ENCODE measurements at regions not wholly inside any gene's neighbourhood (a gene's known extent, or its start where the extent isn't known, plus 50 kb on each side); places are given as distances from the start of the nearest gene placed in this dataset.

DNA sequence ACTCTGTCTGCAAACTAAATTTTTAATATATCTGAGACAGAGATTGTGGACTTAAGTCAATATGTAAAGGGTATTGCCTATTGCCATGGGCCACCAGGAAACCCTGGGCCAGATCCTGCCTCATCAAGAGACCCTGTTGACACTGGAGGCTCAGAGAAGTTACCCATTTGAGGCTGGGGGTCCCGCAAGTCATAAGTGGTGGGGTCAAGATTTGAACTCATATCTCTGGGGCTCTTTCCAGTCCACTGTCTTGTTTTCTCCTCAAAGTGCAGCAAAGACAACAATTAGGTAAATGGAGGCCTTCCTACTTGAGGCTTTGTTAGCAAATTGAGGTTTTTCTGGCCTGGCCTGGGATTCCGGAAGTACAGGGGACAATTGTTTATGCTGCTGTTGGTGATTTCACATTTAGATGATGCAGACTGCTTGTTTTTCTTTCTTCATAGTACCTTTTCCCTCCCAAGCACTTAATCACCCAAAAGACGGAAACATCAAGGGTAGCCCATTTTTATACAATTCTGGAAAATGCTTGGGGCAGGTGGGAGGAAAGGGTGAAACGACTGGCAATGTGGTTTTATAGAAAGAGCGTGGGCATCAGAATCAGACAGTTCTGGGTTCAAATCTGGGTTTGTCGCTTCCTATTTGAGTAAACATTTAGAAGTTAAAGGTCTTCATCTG, 160.0 kb downstream of the SMIM20 start:
- no peak for DNase-seq (ENCODE audit: low spot score)

DNA sequence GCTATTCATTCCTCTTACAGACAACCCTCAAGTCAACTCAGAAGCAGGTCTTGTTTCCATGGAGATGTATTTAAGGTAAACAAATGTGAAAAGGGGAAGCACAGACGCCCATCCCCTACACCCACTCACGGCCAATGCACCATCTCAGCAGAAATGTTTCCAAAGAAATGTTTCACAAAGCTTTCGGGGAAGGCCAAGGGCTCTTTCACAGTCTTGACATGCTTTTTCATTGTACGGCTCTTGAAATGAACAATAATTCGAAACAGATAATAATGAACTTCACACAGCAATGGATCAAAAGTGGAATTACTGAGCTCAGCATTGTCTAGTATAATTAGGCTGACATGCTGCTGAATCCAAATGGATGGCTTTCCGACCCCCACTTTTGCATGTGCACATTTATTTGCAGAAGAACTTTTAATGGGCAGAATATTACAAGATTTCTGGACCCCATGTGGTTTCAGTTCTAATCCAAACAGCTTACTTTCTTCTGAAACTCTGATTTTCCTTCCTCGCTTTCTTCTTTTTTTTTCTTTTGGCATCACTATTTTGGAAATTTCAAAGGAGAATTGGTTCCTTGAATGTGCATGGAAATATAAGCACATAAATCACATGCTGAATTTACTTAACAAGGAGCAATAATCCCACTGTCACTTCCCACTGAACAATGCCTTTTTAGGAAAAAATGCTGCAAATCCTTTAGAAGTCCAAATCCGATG, 160.9 kb downstream of the SMIM20 start:
- no peak for DNase-seq (ENCODE audit: low spot score)

DNA sequence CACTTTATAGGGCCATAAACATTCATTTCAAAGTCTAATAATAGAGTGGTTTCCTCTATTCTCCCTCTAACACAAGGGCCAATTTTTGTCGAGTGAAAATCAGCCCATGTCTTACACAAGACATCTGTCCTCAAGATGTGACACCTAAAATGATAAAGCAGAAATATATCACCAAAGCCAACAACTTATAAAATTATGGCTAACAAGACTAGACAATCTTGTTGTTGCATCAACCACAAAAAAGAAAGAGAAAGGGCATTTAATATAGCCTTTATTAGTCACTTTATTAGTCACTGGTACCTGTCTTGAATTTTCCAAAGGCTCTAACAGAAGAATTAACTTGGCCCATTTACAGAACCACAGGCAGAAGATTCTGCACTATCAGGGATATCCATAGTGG, 161.6 kb downstream of the SMIM20 start:
- DNase-seq (ENCODE audit: low spot score) = no peak

DNA sequence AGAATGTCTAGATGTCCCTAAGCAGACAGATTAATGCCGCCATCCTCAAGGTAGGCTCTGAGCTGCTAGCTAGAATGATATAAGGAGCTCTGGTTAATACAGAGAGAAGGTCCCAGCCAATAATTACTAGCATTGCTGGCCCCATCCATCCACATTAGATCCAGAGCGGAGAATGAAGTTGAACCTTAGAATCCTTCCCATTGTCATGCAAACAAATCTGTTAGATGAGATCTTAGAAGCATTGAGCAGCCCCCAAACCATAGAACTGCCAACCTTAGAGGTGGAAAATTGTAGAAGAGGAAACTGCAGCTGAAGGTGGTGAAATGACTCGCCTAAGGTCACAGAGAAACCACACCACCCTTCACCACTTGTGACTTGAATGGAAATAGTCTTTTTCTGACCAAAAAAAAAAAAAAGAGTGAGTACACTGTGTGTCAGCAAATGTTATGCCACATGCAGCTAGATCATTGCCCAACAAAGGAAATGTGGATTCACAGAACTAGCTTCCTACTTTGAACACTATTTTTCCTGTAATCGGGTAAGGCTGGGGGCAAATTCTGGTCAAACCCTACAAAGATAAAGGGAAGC, 162.1 kb downstream of the SMIM20 start:
- DNase-seq (ENCODE audit: low spot score) = no peak

DNA sequence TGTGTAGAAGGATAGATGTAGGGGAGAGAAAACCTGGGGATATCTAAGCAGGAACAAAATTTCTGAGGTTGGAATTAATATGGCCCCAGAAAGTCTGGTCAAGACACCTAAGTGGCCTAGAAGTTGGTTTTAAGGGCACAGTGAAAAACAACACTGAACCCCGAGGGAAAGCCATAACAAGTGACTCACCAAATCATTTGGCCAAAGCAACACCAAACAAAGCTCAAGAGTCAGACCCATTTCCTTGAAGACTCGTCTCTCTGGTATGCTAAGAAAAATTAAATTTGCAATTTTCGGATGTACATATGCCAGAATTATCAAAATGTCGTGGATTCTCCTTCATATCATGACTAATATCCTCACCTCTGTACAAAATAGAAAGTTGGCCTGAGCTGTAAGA, 162.9 kb downstream of the SMIM20 start:
- DNase-seq (ENCODE audit: low spot score) = no peak

DNA sequence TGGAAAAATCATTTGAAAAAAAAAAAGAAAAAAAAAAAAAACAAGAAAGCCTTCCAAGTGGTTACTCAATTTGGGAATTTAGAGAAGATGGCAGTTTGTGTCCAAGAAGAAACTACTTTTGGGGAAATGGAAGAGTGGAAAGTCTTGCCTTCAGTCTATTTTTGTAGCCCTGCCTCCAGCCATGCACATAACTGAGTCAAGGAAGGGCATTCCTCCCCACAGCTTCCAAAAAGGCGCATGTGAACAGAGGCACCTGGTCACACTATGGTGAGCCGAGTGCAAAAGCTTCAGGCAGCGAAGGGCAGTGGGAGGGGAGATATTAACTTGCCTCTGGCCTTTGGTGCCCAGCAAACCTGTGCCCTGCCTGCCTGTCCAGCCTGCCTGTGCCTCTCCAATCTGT, 163.7 kb downstream of the SMIM20 start:
- DNase-seq (ENCODE audit: low spot score) = no peak

DNA sequence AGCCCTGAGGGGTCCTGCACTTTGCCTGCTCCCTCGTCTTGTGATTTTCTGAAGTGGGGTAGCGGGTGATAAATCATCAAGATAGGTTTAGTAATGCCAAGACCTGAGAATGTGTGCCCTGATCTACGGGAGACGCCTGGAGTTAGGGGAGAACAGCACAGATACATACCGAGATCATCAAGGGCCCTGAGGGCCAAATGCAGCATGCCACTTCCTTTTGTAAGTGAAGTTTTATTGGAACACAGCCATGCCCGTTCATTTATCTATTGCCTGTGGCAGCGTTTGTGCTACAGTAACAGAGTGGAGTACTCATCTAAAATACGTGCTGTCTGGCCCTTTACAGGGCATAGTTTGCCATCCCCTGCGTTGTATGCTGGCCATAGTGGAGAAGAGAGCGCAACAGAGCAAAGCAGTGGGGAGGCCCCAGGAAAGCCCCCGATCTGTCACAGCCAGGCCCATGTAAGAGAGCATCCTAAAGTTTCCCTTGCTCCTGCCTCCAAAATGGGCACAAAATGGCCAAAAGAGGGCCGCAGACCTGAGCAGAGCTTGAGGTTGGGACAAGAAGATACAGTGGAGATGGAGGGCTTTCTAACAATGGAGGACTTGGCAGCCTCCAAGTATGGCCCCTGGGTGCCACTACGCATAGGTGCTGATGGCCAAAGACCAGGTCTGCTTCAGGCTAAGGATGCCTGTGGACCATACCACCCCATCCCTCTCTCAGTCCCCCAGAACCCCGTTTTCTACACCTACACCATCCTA, 167.0 kb downstream of the SMIM20 start:
- no peak for DNase-seq (ENCODE audit: low spot score)

DNA sequence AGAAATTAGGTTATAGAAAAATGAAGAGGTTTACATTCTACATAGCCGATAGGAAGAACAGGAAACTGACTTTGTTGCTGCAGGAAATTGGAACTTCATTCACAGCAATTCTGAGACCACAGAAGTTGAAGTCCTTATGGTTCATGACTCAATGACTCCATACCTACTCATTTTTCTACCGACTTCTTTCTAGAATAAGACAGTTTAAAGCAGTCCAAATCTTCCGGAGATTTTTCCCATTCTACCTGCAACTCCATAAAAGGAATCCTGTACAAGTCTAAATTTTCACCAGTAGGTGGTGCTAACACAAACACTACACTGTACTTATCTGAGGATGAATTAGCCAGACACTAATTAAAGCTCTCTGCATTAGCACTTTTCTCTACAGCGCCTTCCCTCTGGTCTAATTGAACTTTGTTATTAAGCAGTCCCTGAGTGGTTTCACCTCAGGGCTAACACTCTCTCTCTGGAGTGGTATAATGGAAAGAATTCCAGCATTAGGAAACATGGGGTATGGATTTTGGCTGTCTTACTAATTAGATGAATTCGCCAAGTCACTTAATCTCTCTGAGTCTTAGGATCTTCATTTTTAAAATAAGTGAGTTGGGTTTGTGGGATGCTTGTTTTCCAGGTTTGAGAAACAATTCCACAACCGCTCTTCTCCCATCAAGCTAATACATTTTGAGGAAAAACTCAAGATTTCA, 167.9 kb downstream of the SMIM20 start:
- DNase-seq (ENCODE audit: low spot score) = peak; percentile 59

DNA sequence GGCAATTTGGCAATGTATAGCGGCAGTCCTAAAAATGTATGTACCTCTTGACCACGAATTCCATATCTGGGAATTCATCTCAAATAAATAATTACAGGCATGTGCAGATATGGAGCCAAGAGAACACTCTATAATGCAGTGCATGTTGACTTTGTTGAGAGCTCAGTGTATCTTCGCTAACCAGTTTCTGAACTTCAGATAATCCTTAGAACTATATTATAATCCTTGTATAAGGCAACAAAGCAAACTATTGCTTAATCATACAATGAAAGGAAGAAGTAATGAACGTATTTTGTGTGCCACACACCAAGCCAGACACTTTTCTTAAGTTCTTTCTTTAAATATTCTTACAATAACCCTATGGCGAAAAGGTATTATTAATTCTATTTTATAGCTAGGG, 168.5 kb downstream of the SMIM20 start:
- no peak for DNase-seq (ENCODE audit: low spot score)

DNA sequence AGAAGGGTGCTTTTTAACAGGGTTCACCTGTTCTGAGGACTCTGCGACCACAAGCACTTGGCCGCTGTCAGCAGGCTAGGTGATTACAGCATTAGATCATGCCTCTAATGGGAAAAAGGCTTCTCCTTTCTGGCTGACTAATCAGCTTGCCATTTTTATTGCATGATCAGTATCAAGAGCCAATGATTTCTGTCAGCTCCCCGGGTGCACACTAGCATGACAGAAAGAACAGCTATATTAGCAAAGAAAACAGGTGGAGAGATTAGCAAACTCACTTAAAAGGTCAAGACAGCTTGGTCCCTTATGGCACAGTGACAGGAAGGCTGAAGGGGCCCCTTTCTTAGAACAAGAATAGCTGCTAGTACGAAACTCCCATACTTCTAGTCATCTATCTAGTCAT, 170.0 kb downstream of the SMIM20 start:
- DNase-seq (ENCODE audit: low spot score) = peak; percentile 83

DNA sequence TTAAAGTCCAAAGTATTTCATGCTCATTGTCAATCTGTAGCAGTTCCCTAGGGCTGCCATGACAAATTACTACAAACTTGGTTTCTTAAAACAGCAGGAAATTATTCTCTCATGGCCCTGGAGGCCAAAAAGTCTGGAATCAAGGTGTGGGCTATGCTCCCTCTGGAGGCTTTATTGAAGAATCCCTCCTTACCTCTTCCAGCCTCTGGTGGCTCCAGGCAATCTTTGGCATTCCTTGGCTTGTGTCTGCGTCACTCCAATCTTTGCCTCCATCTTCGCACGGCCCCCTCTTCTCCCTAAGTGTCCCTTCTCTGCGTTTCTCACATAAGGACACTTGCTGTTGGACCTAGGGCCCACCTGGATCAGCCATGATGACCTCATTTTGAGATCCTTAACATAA, 170.4 kb downstream of the SMIM20 start:
- no peak for DNase-seq (ENCODE audit: low spot score)

DNA sequence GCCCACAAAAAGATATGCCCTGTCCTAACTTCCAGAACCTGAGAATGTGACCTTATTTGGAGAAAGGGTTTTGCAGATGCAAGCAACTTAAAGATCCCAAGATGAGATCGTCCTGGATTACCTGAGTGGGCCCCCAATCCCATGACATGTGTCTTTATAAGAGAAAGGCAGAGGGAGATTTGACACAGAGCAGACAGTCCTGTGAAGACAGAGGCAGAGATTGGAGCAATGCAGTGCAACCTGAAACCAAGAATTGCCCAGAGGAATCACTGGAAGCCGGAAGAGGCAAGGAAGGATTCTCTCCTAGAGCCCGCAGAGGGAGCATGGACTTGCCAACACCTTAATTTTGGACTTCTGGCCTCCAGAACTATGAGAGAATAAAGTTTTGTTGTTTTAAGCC, 171.5 kb downstream of the SMIM20 start:
- no peak for DNase-seq (ENCODE audit: low spot score)

DNA sequence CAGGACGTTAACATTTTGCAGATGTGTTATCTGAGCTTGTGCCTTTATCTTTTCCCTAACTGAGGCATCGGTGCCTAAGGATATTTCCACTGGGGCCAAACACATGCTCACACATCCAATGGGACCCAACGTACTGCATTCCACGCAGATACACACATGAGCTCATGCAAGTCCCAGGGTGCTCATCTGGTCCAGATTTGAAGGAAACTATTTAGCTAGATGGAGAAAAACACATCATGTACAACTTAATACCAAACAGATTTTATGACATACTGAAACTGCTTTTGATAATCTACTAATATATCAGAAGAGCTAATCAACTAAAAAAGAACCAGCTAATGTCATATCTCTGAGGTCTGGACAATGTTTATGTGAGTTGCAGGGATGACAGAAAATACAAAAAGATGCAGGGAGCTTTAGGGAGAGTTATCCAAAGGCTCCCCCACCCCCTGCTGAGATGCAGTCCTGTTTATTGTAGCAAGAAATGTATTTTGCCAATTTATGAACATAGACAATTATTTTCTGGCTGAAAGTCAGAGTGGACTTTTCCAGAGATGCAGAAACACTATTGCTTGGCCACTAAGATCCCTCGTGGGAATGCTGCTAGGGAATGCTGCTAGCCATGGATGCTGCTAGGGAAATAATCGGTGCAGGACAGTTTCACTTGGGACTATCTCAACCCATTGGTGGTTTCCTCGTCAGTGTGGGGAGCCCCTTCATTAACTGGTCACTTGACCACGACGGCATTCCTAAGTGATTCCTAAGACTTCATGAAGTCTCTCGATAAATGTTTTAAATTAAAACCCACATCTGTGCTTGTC, 172.8 kb downstream of the SMIM20 start:
- DNase-seq (ENCODE audit: low spot score) = no peak

DNA sequence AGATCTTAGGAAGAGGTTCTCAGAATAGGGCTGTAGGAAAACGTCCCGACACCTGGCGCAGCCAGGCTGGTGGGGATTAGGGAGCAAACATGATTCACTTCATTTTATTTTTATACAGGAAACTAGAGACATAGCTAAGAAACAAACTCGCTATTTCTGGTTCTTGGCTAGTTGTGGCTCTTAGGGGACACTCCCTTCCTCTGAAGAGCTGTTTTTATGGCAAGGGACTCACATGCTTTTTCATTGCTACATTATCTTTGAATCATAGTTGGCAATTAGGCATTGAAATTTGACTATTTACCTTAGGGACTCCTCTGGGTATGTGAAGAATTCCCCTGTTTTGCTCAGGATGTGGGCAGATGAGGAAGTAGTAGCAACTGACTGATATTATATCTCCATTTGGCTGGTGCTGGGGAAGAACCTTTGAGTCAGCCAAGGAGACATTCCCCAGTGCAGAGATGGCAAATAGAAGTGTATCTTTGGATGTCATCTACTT, 174.5 kb downstream of the SMIM20 start:
- peak; percentile 52 for DNase-seq (ENCODE audit: low spot score)

DNA sequence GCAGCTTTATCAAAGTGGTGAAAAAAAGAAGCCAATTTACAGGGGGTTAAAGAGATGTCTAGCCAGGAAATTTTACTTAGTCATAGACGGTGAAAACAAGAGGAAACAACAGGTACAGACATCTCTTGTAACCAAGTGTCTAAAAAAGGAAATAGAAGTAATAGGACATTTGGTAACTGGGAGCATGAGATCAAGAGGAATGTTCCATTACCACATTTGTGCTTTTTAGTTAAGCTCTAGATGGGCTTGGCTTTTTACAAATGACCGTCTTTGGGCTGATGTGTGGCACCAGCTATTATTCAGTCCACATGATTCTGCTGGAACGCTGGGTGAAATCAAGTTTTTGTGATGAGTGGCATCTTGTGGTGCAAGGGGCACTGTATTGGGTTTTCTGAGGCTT, 179.5 kb downstream of the SMIM20 start:
- DNase-seq (ENCODE audit: low spot score) = no peak

DNA sequence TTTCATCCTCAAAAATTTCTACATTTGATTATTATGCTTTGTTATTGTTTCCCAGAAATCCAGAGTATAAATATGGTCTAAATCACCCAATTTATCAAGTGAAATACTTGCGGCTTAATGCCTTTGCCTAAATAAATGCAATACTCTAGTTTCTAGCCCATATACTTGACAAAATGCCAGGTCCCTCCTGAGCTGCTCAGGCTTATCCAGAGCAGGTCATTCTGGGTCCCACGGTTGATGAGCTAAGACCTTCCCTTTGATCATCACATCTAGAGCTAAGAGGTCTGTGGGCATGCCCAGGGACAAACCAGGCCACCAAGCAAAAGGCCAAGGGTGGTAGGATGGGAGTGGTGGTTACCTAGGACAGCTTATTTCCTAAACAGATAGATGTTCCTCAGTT, 180.1 kb downstream of the SMIM20 start:
- no peak for DNase-seq (ENCODE audit: low spot score)

DNA sequence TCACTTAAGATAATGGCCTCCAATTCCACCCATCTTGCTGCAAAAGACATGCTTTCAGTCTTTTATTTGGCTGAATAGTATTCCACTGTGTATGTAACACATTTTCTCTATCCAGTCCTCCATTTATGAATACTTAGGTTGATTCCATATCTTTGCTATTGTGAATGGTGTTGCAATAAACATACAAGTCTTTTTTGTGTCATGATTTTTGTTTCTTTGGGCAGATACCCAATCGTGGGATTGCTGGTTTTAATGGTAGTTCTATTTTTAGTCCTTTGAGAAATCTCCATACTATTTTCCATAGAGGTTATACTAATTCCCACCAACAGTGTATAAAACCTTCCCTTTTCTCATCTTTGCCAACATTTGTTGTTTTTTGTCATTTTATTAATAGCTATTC, 180.9 kb downstream of the SMIM20 start:
- no peak for DNase-seq (ENCODE audit: low spot score)

DNA sequence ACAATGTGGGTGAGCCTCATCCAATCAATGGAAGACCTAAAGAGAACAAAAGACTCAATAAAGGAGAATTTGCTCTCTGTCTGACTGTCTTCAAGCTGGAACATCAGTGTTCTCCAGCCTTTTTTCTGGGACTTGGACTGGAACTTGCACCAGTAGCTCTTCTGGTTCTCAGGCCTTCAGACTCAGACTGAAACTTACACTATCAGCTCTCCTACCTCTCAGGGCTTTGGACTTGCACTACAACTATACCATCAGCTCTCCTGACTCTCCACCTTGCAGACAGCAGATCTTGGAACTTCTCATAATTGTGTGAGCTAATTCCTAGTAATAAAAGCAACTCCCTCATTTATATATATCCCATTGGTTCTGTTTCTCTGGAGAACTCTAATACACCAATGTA, 185.9 kb downstream of the SMIM20 start:
- DNase-seq (ENCODE audit: low spot score) = no peak

DNA sequence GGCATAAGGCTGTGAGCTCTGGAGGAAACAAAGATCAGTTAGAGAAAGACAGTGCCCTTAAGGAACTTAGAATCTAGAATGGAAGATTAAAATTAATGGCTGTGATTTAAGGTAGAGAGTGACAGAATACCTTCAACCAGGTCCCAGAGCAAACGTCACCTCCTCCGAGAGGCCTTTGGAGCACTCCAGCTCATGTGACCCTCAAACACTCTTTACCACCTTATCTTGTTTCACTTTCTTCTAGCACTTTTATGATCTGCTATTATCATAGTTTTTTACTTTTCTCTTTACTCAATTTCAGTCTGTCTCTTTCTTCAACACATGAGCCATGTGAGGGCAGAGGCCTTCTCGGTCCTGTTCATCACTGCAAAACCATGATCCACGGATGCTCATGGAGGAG, 187.0 kb downstream of the SMIM20 start:
- no peak for DNase-seq (ENCODE audit: low spot score)

DNA sequence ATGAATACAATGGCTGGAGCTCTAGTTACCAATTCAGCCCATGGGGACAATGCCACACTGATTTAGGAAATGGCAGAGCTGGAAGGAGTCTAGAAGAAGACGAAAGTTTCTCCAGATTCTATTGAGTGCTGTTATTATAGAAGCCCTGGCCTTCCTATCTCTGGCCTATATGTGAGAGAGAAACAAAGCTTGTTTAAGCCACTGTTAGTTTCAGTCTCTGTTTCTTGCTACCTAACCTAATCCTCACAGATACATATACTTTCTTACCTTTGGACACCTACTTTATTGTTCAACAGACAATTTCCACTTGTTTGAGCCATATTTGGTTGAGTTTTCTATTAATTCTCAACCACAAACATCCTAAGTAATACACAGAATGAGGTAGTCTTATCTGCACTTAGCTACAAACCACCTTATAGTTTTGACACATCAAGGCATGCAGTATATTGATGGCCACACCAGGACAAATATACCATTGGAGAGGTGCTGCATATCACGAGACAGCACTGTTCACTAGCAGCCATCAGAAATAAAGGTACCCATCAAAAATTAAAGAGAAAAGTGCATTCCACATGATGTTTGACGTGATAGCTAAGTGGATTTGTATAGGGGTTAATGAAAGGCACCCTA, 190.2 kb downstream of the SMIM20 start:
- DNase-seq (ENCODE audit: low spot score) = no peak

DNA sequence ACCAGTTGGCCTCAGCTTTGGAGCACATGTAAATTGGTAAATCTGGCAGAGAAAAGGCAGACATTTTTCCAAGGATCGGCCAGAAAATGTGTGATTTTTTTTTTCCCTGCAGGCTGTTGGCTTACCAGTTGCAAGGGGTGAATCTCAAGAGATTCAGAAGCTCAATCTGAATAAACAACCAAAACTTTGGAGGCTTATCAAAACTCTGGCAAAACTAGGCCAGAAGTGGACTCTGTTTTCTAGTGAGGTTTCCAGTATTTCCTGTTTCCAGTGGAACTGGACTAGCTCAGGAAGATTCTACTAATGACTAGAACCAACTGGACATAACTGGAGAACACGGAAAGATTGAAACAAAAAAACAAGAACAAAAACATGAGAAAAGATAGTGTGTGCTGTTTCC, 191.3 kb downstream of the SMIM20 start:
- DNase-seq (ENCODE audit: low spot score) = no peak
